Stimulated activated CD8-positive, alpha-beta memory T cell treated with anti-CD3 and anti-CD28 coated beads, Interleukin-4, amount 100 ng/mL, for 4 hours (primary cell): ENCODE measurements at regions not wholly inside any gene's neighbourhood (a gene's known extent, or its start where the extent isn't known, plus 50 kb on each side); places are given as distances from the start of the nearest gene placed in this dataset.
"Not testable (repeated sequence)": the region's sequence is repeated elsewhere in the genome, so short reads cannot be mapped to it uniquely, and the experiment has no call there.

ENCODE experiments used
- DNase-seq, 2 donors: peaks; one replicate each; pipeline ENCODE4 v3.0.0-alpha.2; 2020; ENCODE audit warnings: low read depth in 2 of 2, low spot score in 1 of 2

DNA sequence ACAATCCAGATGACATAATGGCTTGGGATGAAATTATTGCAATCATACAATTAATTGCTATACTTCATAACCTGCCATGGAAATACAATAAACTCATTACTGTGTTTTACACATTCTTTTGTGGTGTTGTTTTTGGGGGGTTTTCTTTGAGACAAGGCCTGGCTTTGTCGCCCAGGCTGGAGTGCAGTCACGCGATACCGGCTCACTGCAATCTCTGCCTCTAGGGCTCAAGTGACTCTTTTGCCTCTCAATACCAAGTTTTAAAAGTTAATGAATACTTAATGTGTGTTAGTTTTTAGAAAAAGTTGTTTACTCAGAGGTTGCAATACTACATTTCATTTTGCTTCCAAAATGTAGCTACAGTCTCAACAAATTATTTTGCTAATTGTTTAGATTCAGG, 598.4 kb downstream of the CHSY3 start:
- no peak for DNase-seq

DNA sequence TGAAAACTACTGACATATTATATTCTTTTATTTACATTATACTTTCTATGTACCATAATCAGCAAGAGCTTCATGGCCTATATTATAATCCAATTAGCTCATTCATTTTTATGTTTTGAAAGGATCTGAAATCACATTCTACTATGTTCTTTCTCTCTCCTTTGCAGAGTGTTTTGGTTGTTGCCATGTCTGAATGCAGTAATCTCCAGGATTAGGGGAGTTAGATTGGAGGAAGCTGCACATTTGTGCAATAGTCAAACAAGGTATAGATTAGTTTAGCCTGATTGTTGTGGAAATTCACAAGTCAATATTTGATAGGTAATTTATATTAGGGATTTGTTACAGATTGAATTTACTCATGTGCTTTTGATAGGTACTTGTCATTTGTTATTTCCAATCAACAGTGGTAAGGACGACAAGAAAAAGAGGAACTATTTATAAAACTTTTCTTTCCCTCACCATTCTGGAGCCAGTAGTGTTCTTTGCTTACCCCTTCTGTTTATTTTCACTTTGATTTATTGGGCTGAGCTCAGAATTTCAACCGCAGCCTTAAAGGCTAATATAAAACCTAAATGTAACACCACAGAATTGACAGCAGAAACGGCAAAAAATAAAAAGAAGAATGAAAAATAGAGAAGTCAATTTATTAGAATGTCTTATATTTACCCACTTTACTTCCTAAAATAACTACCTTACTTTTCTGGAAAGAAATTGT, 597.0 kb downstream of the CHSY3 start:
- no peak for DNase-seq

DNA sequence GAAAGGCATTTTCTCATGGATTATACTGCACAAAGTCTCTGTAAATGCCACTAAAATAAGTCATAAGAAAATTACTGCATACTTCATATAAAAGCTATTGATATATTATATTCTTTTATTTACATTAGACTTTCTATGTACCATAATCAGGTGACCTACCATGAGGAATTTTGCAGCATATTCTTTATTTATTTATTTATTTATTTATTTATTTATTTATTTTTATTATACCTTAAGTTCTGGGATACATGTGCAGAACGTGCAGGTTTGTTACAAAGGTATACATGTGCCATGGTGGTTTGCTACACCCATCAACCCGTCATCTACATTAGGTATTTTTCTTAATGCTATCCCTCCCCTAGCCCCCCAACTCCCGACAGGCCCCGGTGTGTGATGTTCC, 596.2 kb downstream of the CHSY3 start:
- DNase-seq = not testable (repeated sequence)

DNA sequence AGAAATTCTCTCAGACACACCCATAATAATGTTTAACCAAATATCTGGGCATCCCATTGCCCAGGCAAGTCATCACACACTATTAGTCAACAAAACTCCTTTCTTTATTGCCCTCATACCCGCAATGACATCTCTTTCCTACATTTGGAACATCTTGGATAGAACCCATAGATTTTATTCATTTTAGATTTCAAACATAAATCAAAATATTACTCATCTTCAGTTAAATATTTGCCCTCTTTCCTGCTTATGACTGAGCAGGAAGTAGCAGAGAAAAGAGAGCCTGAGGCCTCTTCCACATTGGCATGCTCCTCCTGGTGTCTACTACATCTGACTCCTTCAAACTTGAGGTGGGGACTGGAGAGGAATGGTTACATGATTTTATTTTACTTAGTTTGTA, 592.0 kb downstream of the CHSY3 start:
- no peak for DNase-seq

GRCh38 chr5:130488252-130488651, 584.0 kb downstream of the CHSY3 start:
- DNase-seq = no peak

GRCh38 chr5:130479045-130479804, 575.0 kb downstream of the CHSY3 start:
- DNase-seq = no peak

GRCh38 chr5:130476325-130476724, 572.1 kb downstream of the CHSY3 start:
- no peak for DNase-seq

- no peak for DNase-seq
Measured at GRCh38 chr5:130462516-130462915, 558.3 kb downstream of the CHSY3 start.

GRCh38 chr5:130455175-130455574, 550.9 kb downstream of the CHSY3 start:
- DNase-seq = no peak

- no peak for DNase-seq
Measured at GRCh38 chr5:130452744-130453143, 548.5 kb downstream of the CHSY3 start.

- DNase-seq = no peak
Measured at GRCh38 chr5:130436430-130436829, 532.2 kb downstream of the CHSY3 start.

DNA sequence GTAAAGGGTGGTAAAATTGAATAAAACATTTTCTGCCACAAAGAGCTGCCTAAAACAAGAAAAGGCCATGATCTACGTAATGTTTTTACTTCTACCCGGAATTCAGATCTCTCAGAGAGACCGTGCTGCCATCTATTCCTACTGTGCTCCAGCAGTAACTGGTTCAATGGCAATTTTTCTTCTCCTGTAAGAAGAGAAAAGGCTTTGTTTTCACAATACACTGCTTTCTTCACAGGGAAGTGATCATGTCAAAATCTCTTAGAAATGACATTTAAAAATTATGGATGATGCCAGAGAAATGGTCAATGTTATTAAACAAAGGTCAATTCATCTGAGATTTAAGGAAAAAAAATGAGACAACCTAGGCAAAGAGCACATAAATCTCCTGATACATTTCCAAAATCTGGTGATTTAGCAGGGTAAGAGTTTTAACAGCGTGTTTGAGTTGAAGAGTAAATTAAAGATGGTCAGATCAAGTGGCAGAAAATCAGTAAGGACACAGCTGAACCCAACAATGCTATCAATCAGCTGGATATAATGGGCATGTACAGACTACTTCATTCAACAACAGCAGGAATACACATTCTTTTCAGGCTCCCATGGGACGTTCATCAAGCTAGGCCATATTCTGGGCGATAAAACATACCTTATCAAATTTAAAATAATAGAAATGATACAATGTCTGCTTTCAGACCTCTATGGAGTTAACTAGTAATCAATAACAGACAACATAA, 523.1 kb downstream of the CHSY3 start:
- DNase-seq = no peak

DNA sequence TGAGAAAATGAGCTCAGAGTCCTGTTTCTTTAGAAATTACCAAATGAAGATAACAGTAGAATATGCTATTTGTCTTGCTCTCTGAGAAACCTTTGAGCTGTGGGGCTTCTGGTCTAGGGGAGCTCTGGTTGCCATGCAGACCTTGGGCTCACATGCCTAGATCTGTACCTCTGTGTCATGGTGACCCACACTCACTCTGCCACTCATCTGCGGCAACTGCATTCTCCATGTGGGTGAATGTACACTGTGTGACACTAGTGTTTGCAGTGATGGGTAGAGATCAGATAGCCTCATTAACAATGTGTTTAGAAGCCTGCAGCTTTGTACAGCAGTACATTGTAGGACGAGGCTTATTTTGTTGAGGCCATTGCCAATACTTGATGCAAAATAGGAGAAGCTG, 521.2 kb downstream of the CHSY3 start:
- DNase-seq = no peak

- DNase-seq = no peak
Measured at GRCh38 chr5:130424341-130424740, 520.1 kb downstream of the CHSY3 start.

- no peak for DNase-seq
Measured at GRCh38 chr5:130402906-130403305, 498.6 kb downstream of the CHSY3 start.

GRCh38 chr5:130400091-130400490, 495.8 kb downstream of the CHSY3 start:
- no peak for DNase-seq

DNA sequence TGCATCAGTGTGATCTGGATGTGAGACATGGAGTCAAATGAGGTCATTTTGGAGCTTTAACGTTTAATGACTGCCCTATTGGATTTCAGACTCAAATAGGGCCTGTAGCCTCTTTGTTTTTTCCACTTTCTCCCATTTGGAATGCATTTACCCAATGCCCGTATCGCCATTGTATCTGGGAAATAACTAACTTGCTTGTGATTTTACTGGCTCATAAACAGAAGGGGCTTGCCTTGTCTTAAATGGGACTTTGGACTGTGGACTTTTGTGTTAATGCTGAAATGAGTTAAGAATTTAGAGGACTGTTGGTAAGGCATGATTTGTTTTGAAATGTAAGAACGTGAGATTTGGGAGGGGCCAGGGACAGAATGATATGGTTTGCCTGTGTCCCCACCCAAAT, 494.6 kb downstream of the CHSY3 start:
- no peak for DNase-seq

- DNase-seq = not testable (repeated sequence)
Measured at GRCh38 chr5:130397727-130398126, 493.5 kb downstream of the CHSY3 start.

- no peak for DNase-seq
Measured at GRCh38 chr5:130397132-130397531, 492.9 kb downstream of the CHSY3 start.

DNA sequence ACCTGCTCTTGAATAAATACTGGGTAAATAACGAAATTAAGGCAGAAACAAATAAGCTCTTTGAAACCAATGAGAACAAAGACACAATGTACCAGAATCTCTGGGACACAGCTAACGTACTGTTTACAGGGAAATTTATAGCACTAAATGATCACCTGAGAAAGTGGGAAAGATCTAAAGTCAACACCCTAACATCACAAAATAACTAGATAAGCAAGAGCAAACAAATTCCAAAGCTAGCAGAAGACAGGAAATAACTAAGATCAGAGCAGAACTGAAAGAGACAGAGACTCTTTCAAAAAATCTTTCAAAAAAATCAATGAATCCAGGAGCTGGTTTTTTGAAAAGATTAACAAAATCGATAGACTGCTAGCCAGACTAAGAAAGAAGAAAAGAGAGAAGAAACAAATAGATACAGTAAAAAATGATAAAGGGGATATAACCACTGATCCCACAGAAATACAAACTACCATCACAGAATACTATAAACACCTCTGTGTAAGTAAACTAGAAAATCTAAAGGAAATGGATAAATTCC, 487.5 kb downstream of the CHSY3 start:
- DNase-seq = not testable (repeated sequence)

- DNase-seq = no peak
Measured at GRCh38 chr5:130386155-130386554, 481.9 kb downstream of the CHSY3 start.

- no peak for DNase-seq
Measured at GRCh38 chr5:130385656-130386055, 481.4 kb downstream of the CHSY3 start.
